KMS-11 (cell line): ENCODE measurements at regions not wholly inside any gene's neighbourhood (a gene's known extent, or its start where the extent isn't known, plus 50 kb on each side); places are given as distances from the start of the nearest gene placed in this dataset.

Experiments used
- H2AFZ ChIP-seq: fragments of 200-600 bp; sonication (generic); 2 replicates; pipeline ENCODE4 v1.6.1; 2016; ENCODE audit warnings: antibody characterized with exemption, mixed run types, low read depth
- H3K27ac ChIP-seq: fragments of 200-600 bp; sonication (generic); 2 replicates; pipeline ENCODE4 v1.6.1; 2016; ENCODE audit warnings: mild to moderate bottlenecking, mixed run types
- H3K27me3 ChIP-seq: fragments of 200-600 bp; sonication (generic); 2 replicates; pipeline ENCODE4 v1.6.1; 2017; ENCODE audit warnings: mild to moderate bottlenecking, low read depth, mixed run types, moderate library complexity; ENCODE audit not compliant: insufficient read depth
- H3K36me3 ChIP-seq: fragments of 200-600 bp; sonication (generic); 2 replicates; pipeline ENCODE4 v1.6.1; 2017; ENCODE audit warnings: mild to moderate bottlenecking, mixed run types; ENCODE audit not compliant: insufficient read depth
- H3K4me1 ChIP-seq: fragments of 200-600 bp; sonication (generic); 2 replicates; pipeline ENCODE4 v1.6.1; 2016; ENCODE audit warnings: mild to moderate bottlenecking, low read depth, mixed run types; ENCODE audit not compliant: poor library complexity, severe bottlenecking
- H3K4me2 ChIP-seq: fragments of 200-600 bp; sonication (generic); 2 replicates; pipeline ENCODE4 v1.7.0; 2016; ENCODE audit warnings: mild to moderate bottlenecking, mixed run types
- H3K4me3 ChIP-seq: fragments of 200-600 bp; sonication (generic); IDR thresholded peaks from 2 replicates; pipeline ENCODE4 v1.6.1; 2017; ENCODE audit warnings: low read depth, low read length, mixed read lengths; ENCODE audit not compliant: insufficient read depth
- H3K79me2 ChIP-seq: fragments of 200-600 bp; sonication (generic); 2 replicates; pipeline ENCODE4 v1.6.1; 2016; ENCODE audit warnings: low read depth, mixed run types; ENCODE audit not compliant: insufficient read depth
- H3K9ac ChIP-seq: fragments of 200-600 bp; sonication (generic); 2 replicates; pipeline ENCODE4 v1.6.1; 2016; ENCODE audit warnings: mild to moderate bottlenecking, mixed run types
- H4K20me1 ChIP-seq: fragments of 200-600 bp; sonication (generic); 2 replicates; pipeline ENCODE4 v1.6.1; 2016; ENCODE audit warnings: mild to moderate bottlenecking, mixed run types; ENCODE audit not compliant: insufficient read depth
- TF ChIP-seq, protein P1 (sequence below): fragments of 200-600 bp; sonication (generic); conservative IDR thresholded peaks from 2 replicates; pipeline ENCODE4 v1.6.1; 2017; ENCODE audit warnings: low read depth, mild to moderate bottlenecking, antibody characterized with exemption, low read length, moderate library complexity, mixed read lengths

GRCh38 chr12:130007771-130008170 lies 103.9 kb upstream of the TMEM132D start:
- Histone ChIP-seq H3K79me2 (no peaks in the 10 kb centered on the region), H3K4me3 (no peak overlapping the region), H3K27me3 (no peaks in the 10 kb centered on the region), H2AFZ (no peak overlapping the region), H3K4me1 (no peaks in the 10 kb centered on the region), H4K20me1 (no peaks in the 10 kb centered on the region), H3K36me3 (no peaks in the 10 kb centered on the region), H3K27ac (no peak overlapping the region), H3K9ac (no peak overlapping the region), H3K4me2 (no peak overlapping the region)
- TF ChIP-seq, protein P1, sequence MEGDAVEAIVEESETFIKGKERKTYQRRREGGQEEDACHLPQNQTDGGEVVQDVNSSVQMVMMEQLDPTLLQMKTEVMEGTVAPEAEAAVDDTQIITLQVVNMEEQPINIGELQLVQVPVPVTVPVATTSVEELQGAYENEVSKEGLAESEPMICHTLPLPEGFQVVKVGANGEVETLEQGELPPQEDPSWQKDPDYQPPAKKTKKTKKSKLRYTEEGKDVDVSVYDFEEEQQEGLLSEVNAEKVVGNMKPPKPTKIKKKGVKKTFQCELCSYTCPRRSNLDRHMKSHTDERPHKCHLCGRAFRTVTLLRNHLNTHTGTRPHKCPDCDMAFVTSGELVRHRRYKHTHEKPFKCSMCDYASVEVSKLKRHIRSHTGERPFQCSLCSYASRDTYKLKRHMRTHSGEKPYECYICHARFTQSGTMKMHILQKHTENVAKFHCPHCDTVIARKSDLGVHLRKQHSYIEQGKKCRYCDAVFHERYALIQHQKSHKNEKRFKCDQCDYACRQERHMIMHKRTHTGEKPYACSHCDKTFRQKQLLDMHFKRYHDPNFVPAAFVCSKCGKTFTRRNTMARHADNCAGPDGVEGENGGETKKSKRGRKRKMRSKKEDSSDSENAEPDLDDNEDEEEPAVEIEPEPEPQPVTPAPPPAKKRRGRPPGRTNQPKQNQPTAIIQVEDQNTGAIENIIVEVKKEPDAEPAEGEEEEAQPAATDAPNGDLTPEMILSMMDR: no peak

DNA sequence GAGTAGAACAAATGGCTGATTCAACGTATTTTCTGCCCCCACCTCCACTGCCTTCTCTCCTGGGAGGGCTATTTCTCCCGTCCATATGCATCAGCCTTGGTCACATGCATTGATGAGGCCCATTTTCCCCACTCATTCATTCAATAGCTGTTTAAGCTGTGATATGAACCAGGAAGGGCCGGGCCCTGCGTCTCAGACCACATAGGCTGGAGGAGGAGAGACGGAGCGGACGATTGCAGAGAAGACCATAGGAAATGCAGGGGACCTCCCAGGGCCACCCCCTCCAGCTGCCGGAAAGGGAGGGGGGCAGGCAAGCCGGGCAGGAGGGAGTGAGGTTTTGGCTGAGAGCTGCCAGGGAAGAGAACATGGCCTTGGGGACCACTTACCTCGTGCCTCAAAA lies 104.4 kb upstream of the TMEM132D start:
- Histone ChIP-seq H3K4me3 (no peak overlapping the region), H4K20me1 (no peaks in the 10 kb centered on the region), H3K27ac (no peak overlapping the region), H3K4me2 (no peak overlapping the region), H3K4me1 (no peaks in the 10 kb centered on the region), H3K79me2 (no peaks in the 10 kb centered on the region), H3K36me3 (no peaks in the 10 kb centered on the region), H3K27me3 (no peaks in the 10 kb centered on the region), H3K9ac (no peak overlapping the region), H2AFZ (no peak overlapping the region)
- TF ChIP-seq, protein P1: no peak

DNA sequence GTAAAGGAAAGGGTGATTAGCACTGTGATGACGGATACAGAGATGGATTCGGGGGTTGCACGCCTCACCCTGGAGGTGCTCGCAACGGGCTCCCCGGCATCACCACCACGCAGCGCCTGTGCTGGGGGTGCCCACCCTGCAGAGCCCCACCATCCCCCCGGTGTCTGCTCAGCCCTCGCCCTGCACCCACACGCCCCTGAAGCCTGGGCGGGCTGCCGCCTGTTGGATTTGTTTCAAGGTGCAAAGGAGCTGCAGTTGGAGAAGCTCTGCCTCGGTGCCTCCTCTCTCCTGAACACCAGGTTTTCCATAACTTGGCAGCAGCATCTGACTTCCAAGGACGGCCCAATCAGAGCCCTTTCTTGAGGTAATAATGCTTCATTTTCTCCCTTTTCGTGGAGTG lies 106.1 kb upstream of the TMEM132D start:
- Histone ChIP-seq H3K4me2 (no peak overlapping the region), H4K20me1 (no peaks in the 10 kb centered on the region), H3K27me3 (no peaks in the 10 kb centered on the region), H3K27ac (no peak overlapping the region), H3K79me2 (no peaks in the 10 kb centered on the region), H3K4me3 (no peak overlapping the region), H2AFZ (no peak overlapping the region), H3K9ac (no peak overlapping the region), H3K36me3 (no peaks in the 10 kb centered on the region), H3K4me1 (no peaks in the 10 kb centered on the region)
- TF ChIP-seq, protein P1: no peak

- Histone ChIP-seq H3K27me3 (no peaks in the 10 kb centered on the region), H3K36me3 (no peaks in the 10 kb centered on the region), H3K9ac (no peak overlapping the region), H4K20me1 (no peaks in the 10 kb centered on the region), H3K4me2 (no peak overlapping the region), H3K27ac (no peak overlapping the region), H3K4me1 (no peaks in the 10 kb centered on the region), H3K79me2 (no peaks in the 10 kb centered on the region), H3K4me3 (no peak overlapping the region), H2AFZ (no peak overlapping the region)
- TF ChIP-seq, protein P1: no peak
These were observed 108.0 kb upstream of the TMEM132D start for GRCh38 chr12:130011611-130012385.
